ENCODE measurements at regions not wholly inside any gene's neighbourhood (a gene's known extent, or its start where the extent isn't known, plus 50 kb on each side); places are given as distances from the start of the nearest gene placed in this dataset.

DNA sequence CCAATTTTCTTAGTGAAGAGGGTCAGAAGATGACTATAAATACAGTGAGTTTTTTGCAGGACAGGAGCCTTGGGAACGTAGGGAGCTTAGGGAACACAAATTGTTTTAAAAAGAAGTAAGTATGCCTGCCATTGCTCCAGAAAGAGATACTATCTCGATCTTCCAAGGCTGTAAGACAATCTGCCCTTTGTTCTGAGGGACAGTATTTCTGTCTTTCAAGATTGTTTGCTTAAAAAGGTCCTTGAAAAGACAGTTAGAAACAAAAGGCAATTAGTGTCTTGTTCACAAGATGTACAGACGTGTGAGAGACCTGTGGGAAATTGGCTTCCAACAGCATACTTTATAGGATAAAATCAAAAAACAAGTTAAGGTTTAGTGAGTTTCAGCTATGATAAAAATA is 321.2 kb upstream of the FAR2 start:
- no TSS peak for BruUV-seq (replicated peaks)
- POLR2A ChIA-PET = no interaction called here
- no peak overlapping the region for H3K4me2 ChIP-seq (ENCODE audit: control insufficient read depth, insufficient read depth)
- no peak overlapping the region for H3K9ac ChIP-seq (ENCODE audit: control insufficient read depth, insufficient read depth, low read length)
- H3K27me3 ChIP-seq (replicated peaks in 1 of 2; ENCODE audit: control insufficient read depth in 2 of 2, insufficient read depth in 2 of 2, low read length in 1 of 2) = no peaks in the 10 kb centered on the region
- in situ Hi-C loops (cut with MboI) = no loop called here
- intact Hi-C loops (cut with micrococcal nuclease; ENCODE audit: unreplicated experiment) = no loop called here
- H3K79me2 ChIP-seq (ENCODE audit: control insufficient read depth, insufficient read depth, low read length) = no peaks in the 10 kb centered on the region
- ATAC-seq = no peak
- SMC1A ChIA-PET (ENCODE audit: uncharacterized antibody, unreplicated experiment) = interaction anchor here (1.5 kb wide), 1 partner anchor 9 kb away, joined by 3 read pairs; no protein-coding TSS in a partner anchor
- H3K4me3 ChIP-seq = no peak overlapping the region
- RAD21 ChIA-PET (ENCODE audit: unreplicated experiment) = no interaction called here
- 3% methylated on average over 3 of the region's 3 CpGs for WGBS (ENCODE audit: insufficient coverage, insufficient replicate concordance, low lambda C conversion rate, missing lambda C conversion rate)
- H3K9me3 ChIP-seq (replicated peaks; ENCODE audit: control insufficient read depth, insufficient read depth, low read length) = no peaks in the 10 kb centered on the region
- no peaks in the 10 kb centered on the region for H3K36me3 ChIP-seq (ENCODE audit: control insufficient read depth in 2 of 2, insufficient read depth in 2 of 2, low read length in 1 of 2)
- no peak for FAIRE-seq
- H4K20me1 ChIP-seq (ENCODE audit: control insufficient read depth, insufficient read depth) = no peaks in the 10 kb centered on the region
- CTCF ChIA-PET = no interaction called here
- H3K27ac ChIP-seq (ENCODE audit: control insufficient read depth, insufficient read depth) = no peak overlapping the region
- no peak for DNase-seq (ENCODE audit: low read depth, low spot score)
- no peaks in the 10 kb centered on the region for H3K4me1 ChIP-seq (ENCODE audit: control insufficient read depth, insufficient read depth, low read length)
- no peak overlapping the region for H2AFZ ChIP-seq (ENCODE audit: control insufficient read depth, low read depth, low read length)
- TF ChIP-seq, protein P1, sequence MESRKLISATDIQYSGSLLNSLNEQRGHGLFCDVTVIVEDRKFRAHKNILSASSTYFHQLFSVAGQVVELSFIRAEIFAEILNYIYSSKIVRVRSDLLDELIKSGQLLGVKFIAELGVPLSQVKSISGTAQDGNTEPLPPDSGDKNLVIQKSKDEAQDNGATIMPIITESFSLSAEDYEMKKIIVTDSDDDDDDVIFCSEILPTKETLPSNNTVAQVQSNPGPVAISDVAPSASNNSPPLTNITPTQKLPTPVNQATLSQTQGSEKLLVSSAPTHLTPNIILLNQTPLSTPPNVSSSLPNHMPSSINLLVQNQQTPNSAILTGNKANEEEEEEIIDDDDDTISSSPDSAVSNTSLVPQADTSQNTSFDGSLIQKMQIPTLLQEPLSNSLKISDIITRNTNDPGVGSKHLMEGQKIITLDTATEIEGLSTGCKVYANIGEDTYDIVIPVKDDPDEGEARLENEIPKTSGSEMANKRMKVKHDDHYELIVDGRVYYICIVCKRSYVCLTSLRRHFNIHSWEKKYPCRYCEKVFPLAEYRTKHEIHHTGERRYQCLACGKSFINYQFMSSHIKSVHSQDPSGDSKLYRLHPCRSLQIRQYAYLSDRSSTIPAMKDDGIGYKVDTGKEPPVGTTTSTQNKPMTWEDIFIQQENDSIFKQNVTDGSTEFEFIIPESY (IDR thresholded peaks at IDR 0.05) = no peak
- TF ChIP-seq, protein P2, sequence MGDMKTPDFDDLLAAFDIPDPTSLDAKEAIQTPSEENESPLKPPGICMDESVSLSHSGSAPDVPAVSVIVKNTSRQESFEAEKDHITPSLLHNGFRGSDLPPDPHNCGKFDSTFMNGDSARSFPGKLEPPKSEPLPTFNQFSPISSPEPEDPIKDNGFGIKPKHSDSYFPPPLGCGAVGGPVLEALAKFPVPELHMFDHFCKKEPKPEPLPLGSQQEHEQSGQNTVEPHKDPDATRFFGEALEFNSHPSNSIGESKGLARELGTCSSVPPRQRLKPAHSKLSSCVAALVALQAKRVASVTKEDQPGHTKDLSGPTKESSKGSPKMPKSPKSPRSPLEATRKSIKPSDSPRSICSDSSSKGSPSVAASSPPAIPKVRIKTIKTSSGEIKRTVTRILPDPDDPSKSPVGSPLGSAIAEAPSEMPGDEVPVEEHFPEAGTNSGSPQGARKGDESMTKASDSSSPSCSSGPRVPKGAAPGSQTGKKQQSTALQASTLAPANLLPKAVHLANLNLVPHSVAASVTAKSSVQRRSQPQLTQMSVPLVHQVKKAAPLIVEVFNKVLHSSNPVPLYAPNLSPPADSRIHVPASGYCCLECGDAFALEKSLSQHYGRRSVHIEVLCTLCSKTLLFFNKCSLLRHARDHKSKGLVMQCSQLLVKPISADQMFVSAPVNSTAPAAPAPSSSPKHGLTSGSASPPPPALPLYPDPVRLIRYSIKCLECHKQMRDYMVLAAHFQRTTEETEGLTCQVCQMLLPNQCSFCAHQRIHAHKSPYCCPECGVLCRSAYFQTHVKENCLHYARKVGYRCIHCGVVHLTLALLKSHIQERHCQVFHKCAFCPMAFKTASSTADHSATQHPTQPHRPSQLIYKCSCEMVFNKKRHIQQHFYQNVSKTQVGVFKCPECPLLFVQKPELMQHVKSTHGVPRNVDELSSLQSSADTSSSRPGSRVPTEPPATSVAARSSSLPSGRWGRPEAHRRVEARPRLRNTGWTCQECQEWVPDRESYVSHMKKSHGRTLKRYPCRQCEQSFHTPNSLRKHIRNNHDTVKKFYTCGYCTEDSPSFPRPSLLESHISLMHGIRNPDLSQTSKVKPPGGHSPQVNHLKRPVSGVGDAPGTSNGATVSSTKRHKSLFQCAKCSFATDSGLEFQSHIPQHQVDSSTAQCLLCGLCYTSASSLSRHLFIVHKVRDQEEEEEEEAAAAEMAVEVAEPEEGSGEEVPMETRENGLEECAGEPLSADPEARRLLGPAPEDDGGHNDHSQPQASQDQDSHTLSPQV (IDR thresholded peaks at IDR 0.05) = no peak
- TF ChIP-seq EED (IDR thresholded peaks at IDR 0.05; ENCODE audit: low read depth) = no peak
- TF ChIP-seq SMAD5 (IDR thresholded peaks at IDR 0.05; ENCODE audit: low read depth) = no peak
- no peak for TF ChIP-seq BACH1 (IDR thresholded peaks at IDR 0.05; ENCODE audit: borderline replicate concordance)
- TF ChIP-seq, protein P3, sequence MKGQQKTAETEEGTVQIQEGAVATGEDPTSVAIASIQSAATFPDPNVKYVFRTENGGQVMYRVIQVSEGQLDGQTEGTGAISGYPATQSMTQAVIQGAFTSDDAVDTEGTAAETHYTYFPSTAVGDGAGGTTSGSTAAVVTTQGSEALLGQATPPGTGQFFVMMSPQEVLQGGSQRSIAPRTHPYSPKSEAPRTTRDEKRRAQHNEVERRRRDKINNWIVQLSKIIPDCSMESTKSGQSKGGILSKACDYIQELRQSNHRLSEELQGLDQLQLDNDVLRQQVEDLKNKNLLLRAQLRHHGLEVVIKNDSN (IDR thresholded peaks at IDR 0.05; ENCODE audit: borderline replicate concordance, extremely low read length, insufficient read depth, low read depth, low read length) = no peak
- TF ChIP-seq, protein P4, sequence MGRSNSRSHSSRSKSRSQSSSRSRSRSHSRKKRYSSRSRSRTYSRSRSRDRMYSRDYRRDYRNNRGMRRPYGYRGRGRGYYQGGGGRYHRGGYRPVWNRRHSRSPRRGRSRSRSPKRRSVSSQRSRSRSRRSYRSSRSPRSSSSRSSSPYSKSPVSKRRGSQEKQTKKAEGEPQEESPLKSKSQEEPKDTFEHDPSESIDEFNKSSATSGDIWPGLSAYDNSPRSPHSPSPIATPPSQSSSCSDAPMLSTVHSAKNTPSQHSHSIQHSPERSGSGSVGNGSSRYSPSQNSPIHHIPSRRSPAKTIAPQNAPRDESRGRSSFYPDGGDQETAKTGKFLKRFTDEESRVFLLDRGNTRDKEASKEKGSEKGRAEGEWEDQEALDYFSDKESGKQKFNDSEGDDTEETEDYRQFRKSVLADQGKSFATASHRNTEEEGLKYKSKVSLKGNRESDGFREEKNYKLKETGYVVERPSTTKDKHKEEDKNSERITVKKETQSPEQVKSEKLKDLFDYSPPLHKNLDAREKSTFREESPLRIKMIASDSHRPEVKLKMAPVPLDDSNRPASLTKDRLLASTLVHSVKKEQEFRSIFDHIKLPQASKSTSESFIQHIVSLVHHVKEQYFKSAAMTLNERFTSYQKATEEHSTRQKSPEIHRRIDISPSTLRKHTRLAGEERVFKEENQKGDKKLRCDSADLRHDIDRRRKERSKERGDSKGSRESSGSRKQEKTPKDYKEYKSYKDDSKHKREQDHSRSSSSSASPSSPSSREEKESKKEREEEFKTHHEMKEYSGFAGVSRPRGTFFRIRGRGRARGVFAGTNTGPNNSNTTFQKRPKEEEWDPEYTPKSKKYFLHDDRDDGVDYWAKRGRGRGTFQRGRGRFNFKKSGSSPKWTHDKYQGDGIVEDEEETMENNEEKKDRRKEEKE (IDR thresholded peaks at IDR 0.05) = no peak
- no peak for TF ChIP-seq STAT1 (conservative IDR thresholded peaks at IDR 0.05)
- TF ChIP-seq TCF7 (IDR thresholded peaks at IDR 0.05; ENCODE audit: borderline replicate concordance) = no peak
- TF ChIP-seq CEBPB (IDR thresholded peaks at IDR 0.05; ENCODE audit: borderline replicate concordance in 1 of 2, low read depth in 2 of 2, low read length in 2 of 2) = no peak
- no peak for TF ChIP-seq TCF12 (IDR thresholded peaks at IDR 0.05; ENCODE audit: low read depth, low read length)
- TF ChIP-seq RBBP5 (conservative IDR thresholded peaks at IDR 0.05) = no peak
- TF ChIP-seq ZNF622 (IDR thresholded peaks at IDR 0.05) = no peak
